IMR-90 (cell line): ENCODE measurements at regions not wholly inside any gene's neighbourhood (a gene's known extent, or its start where the extent isn't known, plus 50 kb on each side); places are given as distances from the start of the nearest gene placed in this dataset.

Source experiments
- CHD1 ChIP-seq: IDR thresholded peaks from 2 replicates; pipeline ENCODE4 v1.6.1; 2012; ENCODE audit warnings: low read depth, low read length, improper control_type of control experiment
- POLR2A ChIP-seq: IDR thresholded peaks from 2 replicates; pipeline ENCODE4 v1.6.1; 2012; ENCODE audit warnings: mild to moderate bottlenecking, low read depth, low read length
- SMC3 ChIP-seq: fragments of 150-350 bp; IDR thresholded peaks from 2 replicates; pipeline ENCODE4 v1.6.1; 2016; ENCODE audit warnings: low read depth, mild to moderate bottlenecking, antibody characterized with exemption, low read length, moderate library complexity
- TF ChIP-seq, protein P1 (sequence below): conservative IDR thresholded peaks from 2 replicates; pipeline ENCODE4 v1.5.1; 2012; ENCODE audit warnings: mild to moderate bottlenecking, low read depth, low read length, improper control_type of control experiment

- TF ChIP-seq, protein P1, sequence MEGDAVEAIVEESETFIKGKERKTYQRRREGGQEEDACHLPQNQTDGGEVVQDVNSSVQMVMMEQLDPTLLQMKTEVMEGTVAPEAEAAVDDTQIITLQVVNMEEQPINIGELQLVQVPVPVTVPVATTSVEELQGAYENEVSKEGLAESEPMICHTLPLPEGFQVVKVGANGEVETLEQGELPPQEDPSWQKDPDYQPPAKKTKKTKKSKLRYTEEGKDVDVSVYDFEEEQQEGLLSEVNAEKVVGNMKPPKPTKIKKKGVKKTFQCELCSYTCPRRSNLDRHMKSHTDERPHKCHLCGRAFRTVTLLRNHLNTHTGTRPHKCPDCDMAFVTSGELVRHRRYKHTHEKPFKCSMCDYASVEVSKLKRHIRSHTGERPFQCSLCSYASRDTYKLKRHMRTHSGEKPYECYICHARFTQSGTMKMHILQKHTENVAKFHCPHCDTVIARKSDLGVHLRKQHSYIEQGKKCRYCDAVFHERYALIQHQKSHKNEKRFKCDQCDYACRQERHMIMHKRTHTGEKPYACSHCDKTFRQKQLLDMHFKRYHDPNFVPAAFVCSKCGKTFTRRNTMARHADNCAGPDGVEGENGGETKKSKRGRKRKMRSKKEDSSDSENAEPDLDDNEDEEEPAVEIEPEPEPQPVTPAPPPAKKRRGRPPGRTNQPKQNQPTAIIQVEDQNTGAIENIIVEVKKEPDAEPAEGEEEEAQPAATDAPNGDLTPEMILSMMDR = no peak
- TF ChIP-seq SMC3 (no peak), CHD1 (no peak), POLR2A (no peak)
Observed at GRCh38 chr1:234851450-234852438, 241.8 kb upstream of the IRF2BP2 start.
